ENCODE measurements at regions not wholly inside any gene's neighbourhood (a gene's known extent, or its start where the extent isn't known, plus 50 kb on each side); places are given as distances from the start of the nearest gene placed in this dataset.

- Mint-ChIP-seq H3K27me3 (ENCODE audit: unreplicated experiment) (no peaks in the 10 kb centered on the region), H3K4me1 (ENCODE audit: low read depth, unreplicated experiment) (peaks cover 11% of the 10 kb centered on the region), H3K36me3 (ENCODE audit: unreplicated experiment) (no peaks in the 10 kb centered on the region), H3K27ac (ENCODE audit: unreplicated experiment) (no peak overlapping the region), H3K9me3 (ENCODE audit: unreplicated experiment) (no peaks in the 10 kb centered on the region), H3K4me3 (ENCODE audit: unreplicated experiment) (no peak overlapping the region)
- TF ChIP-seq CTCF (IDR thresholded peaks at IDR 0.05; ENCODE audit: partially characterized antibody, unreplicated experiment): no peak
- no peak for DNase-seq
Observed at GRCh38 chr17:63113167-63113566, 147.1 kb downstream of the TANC2 start.

DNA sequence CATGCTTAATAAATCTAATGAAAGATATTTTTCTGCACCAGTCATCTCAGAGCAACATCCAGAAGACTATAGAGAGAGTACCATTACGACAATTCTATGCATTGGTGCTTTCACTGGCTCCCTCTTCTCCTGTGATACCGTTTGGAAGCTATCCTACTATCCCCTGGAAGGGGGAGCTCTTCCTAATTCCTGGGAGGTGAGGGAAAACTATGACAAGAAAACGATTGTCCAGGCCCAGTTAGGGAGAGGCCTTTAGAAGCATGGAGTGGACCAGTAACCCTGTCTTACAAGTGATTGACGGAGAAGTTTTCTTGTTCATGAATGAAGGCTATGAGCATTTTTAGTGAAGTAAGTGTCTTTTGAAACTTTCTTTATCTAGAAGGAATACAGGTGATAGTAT lies 150.2 kb downstream of the TANC2 start:
- Mint-ChIP-seq H3K9me3 (ENCODE audit: unreplicated experiment) (no peaks in the 10 kb centered on the region), H3K4me1 (ENCODE audit: low read depth, unreplicated experiment) (peaks cover 14% of the 10 kb centered on the region), H3K36me3 (ENCODE audit: unreplicated experiment) (no peaks in the 10 kb centered on the region), H3K4me3 (ENCODE audit: unreplicated experiment) (peak overlapping the region; percentile 21), H3K27ac (ENCODE audit: unreplicated experiment) (no peak overlapping the region), H3K27me3 (ENCODE audit: unreplicated experiment) (no peaks in the 10 kb centered on the region)
- no peak for TF ChIP-seq CTCF (IDR thresholded peaks at IDR 0.05; ENCODE audit: partially characterized antibody, unreplicated experiment)
- DNase-seq: no peak

- Mint-ChIP-seq H3K36me3 (ENCODE audit: unreplicated experiment) (no peaks in the 10 kb centered on the region), H3K27me3 (ENCODE audit: unreplicated experiment) (no peaks in the 10 kb centered on the region), H3K4me3 (ENCODE audit: unreplicated experiment) (peak overlapping the region; percentile 75), H3K4me1 (ENCODE audit: low read depth, unreplicated experiment) (peaks cover 14% of the 10 kb centered on the region), H3K27ac (ENCODE audit: unreplicated experiment) (peak overlapping the region; percentile 76), H3K9me3 (ENCODE audit: unreplicated experiment) (no peaks in the 10 kb centered on the region)
- DNase-seq: peak; percentile 27
- no peak for TF ChIP-seq CTCF (IDR thresholded peaks at IDR 0.05; ENCODE audit: partially characterized antibody, unreplicated experiment)
Observed at GRCh38 chr17:63116967-63117830, 151.2 kb downstream of the TANC2 start.

DNA sequence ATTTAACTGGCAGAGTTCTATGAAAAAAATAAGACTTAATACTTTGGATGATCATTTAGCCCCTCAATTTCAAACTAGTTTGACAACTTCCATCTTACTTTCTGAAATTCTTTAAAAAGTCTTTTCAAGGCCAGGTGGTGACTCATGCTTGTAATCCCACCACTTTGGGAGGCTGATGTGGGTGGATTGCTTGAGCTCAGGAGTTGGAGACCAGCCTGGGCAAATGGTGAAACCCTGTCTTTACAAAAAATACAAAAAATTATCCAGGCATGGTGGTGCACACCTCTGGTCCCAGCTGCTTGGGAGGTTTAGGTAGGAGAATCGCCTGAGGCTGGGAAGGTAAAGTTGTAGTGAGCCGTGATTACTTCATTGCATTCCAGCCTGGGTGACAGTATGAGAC lies 154.4 kb downstream of the TANC2 start:
- H3K4me1 Mint-ChIP-seq (ENCODE audit: low read depth, unreplicated experiment): peaks cover 14% of the 10 kb centered on the region
- DNase-seq: no peak
- no peaks in the 10 kb centered on the region for H3K36me3 Mint-ChIP-seq (ENCODE audit: unreplicated experiment)
- no peak overlapping the region for H3K4me3 Mint-ChIP-seq (ENCODE audit: unreplicated experiment)
- H3K27me3 Mint-ChIP-seq (ENCODE audit: unreplicated experiment): no peaks in the 10 kb centered on the region
- no peak overlapping the region for H3K27ac Mint-ChIP-seq (ENCODE audit: unreplicated experiment)
- no peak for TF ChIP-seq CTCF (IDR thresholded peaks at IDR 0.05; ENCODE audit: partially characterized antibody, unreplicated experiment)
- H3K9me3 Mint-ChIP-seq (ENCODE audit: unreplicated experiment): no peaks in the 10 kb centered on the region

DNA sequence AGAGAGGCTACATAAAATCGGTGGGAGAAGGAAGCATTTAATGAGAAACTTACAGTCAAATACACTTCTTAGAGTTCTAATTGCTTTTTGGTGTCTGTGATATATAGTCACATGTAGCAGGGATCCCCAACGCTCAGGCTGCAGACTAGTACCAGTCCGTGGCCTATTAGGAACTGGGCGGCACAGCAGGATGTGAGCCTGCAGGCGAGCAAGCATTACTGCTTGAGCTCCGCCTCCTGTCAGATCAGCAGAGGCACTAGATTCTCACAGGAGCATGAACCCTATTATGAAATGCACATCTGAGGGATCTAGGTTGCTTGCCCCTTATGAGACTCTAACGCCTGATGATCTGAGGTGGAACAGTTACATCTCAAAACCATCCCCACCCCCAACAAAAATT lies 158.5 kb downstream of the TANC2 start:
- peak; percentile 22 for DNase-seq
- H3K27me3 Mint-ChIP-seq (ENCODE audit: unreplicated experiment): no peaks in the 10 kb centered on the region
- no peak overlapping the region for H3K27ac Mint-ChIP-seq (ENCODE audit: unreplicated experiment)
- no peaks in the 10 kb centered on the region for H3K36me3 Mint-ChIP-seq (ENCODE audit: unreplicated experiment)
- no peaks in the 10 kb centered on the region for H3K4me1 Mint-ChIP-seq (ENCODE audit: low read depth, unreplicated experiment)
- H3K4me3 Mint-ChIP-seq (ENCODE audit: unreplicated experiment): no peak overlapping the region
- TF ChIP-seq CTCF (IDR thresholded peaks at IDR 0.05; ENCODE audit: partially characterized antibody, unreplicated experiment): no peak
- no peaks in the 10 kb centered on the region for H3K9me3 Mint-ChIP-seq (ENCODE audit: unreplicated experiment)

Measured in glutamatergic neuron (in vitro differentiated cells).